CD4-positive, alpha-beta T cell treated with Interleukin-2 at 100 ng/mL for 4 hours (primary cell): ENCODE measurements at regions not wholly inside any gene's neighbourhood (a gene's known extent, or its start where the extent isn't known, plus 50 kb on each side); places are given as distances from the start of the nearest gene placed in this dataset.
A peak's percentile ranks its signal among the peaks of the same experiment; 100 is the strongest.
"Not testable (repeated sequence)": the region's sequence is repeated elsewhere in the genome, so short reads cannot be mapped to it uniquely, and the experiment has no call there.

Experiments used
- DNase-seq: peaks from one replicate; pipeline ENCODE4 v3.0.0-alpha.2; 2020; ENCODE audit warnings: low spot score

GRCh38 chr2:234406085-234406484 lies 90.8 kb downstream of the ARL4C start:
- DNase-seq, result no peak

GRCh38 chr2:234405462-234405861 lies 91.4 kb downstream of the ARL4C start:
- DNase-seq, result no peak

GRCh38 chr2:234404957-234405356 lies 91.9 kb downstream of the ARL4C start:
- no peak for DNase-seq

GRCh38 chr2:234403751-234404150 lies 93.1 kb downstream of the ARL4C start:
- DNase-seq, result no peak

- DNase-seq, result no peak
These were observed 93.8 kb downstream of the ARL4C start for GRCh38 chr2:234403074-234403473.

GRCh38 chr2:234401426-234401825 lies 95.5 kb downstream of the ARL4C start:
- peak; percentile 47 for DNase-seq

GRCh38 chr2:234399451-234400246 lies 97.2 kb downstream of the ARL4C start:
- DNase-seq, result no peak

- no peak for DNase-seq
These were observed 98.3 kb downstream of the ARL4C start for GRCh38 chr2:234398531-234398930.

- DNase-seq, result no peak
These were observed 100.9 kb downstream of the ARL4C start for GRCh38 chr2:234395891-234396420.

- no peak for DNase-seq
These were observed 102.4 kb downstream of the ARL4C start for GRCh38 chr2:234394450-234394849.

GRCh38 chr2:234393354-234393753 lies 103.5 kb downstream of the ARL4C start:
- peak; percentile 48 for DNase-seq

- DNase-seq, result no peak
These were observed 104.8 kb downstream of the ARL4C start for GRCh38 chr2:234392041-234392615.

GRCh38 chr2:234391625-234392024 lies 105.3 kb downstream of the ARL4C start:
- no peak for DNase-seq

- not testable (repeated sequence) for DNase-seq
These were observed 107.2 kb downstream of the ARL4C start for GRCh38 chr2:234389661-234390060.

- DNase-seq, result no peak
These were observed 108.3 kb downstream of the ARL4C start for GRCh38 chr2:234388591-234388990.

- DNase-seq, result no peak
These were observed 109.9 kb downstream of the ARL4C start for GRCh38 chr2:234386971-234387370.

GRCh38 chr2:234382131-234382530 lies 114.8 kb downstream of the ARL4C start:
- DNase-seq, result no peak

GRCh38 chr2:234378958-234379357 lies 117.9 kb downstream of the ARL4C start:
- DNase-seq, result not testable (repeated sequence)

GRCh38 chr2:234378440-234378839 lies 118.4 kb downstream of the ARL4C start:
- DNase-seq, result no peak

GRCh38 chr2:234377761-234378391 lies 119.0 kb downstream of the ARL4C start:
- no peak for DNase-seq

- no peak for DNase-seq
These were observed 120.7 kb downstream of the ARL4C start for GRCh38 chr2:234376229-234376628.

- no peak for DNase-seq
These were observed 121.6 kb downstream of the ARL4C start for GRCh38 chr2:234375176-234375880.
